ENCODE measurements at regions not wholly inside any gene's neighbourhood (a gene's known extent, or its start where the extent isn't known, plus 50 kb on each side); places are given as distances from the start of the nearest gene placed in this dataset.

DNA sequence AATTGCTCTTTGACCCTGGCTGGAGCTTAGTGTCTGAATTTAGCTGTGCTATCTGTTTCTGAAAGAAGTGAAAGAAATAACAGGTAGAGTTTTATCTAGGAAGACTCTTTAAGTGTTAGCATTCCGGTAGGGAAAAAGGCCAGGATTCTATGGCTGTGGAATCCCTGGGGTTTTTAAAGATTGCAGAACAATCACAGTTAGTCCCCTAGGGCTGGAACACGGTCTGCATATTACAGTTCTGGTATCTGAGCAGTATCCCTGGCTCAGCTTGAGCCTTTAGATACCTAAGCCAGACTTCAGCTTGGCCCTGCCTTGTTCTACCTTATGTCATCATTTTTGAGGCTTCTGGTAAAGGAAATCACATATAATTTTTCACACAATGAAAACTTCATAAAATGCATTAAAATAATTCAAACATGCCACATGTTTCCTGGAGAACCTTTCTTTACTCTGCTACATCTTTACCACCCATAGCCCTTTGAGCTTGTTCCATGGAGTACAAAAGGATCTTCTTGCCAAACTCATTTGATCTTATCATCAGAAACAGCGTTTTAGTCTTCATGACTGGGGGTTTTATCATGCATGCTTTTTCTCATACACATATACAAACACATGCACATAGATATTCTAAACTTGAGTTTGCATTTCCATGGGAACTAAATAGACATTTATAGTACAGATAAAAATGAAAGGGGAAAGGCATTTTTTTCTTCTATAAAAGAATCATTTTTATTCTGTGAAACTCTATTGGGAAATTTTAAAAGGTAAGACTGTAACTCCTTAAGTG, 410.8 kb downstream of the CETN3 start:
- TF ChIP-seq CTCF (IDR thresholded peaks at IDR 0.05) (no peak), POLR2A (IDR thresholded peaks at IDR 0.05) (no peak)
